Epithelial cell of proximal tubule (primary cell): ENCODE measurements at regions not wholly inside any gene's neighbourhood (a gene's known extent, or its start where the extent isn't known, plus 50 kb on each side); places are given as distances from the start of the nearest gene placed in this dataset.

Source experiments
- DNase-seq: peaks from one replicate; pipeline ENCODE4 v3.0.0-alpha.2; 2011; ENCODE audit warnings: low read depth
- H3K4me3 ChIP-seq: 2 replicates; pipeline ENCODE4 v1.5.1; 2011; ENCODE audit warnings: low read depth, mild to moderate bottlenecking, low read length
- TF ChIP-seq, protein P1 (sequence below): conservative IDR thresholded peaks from 2 replicates; pipeline ENCODE4 v1.5.1; 2012; ENCODE audit warnings: low read depth, mild to moderate bottlenecking, low read length

DNA sequence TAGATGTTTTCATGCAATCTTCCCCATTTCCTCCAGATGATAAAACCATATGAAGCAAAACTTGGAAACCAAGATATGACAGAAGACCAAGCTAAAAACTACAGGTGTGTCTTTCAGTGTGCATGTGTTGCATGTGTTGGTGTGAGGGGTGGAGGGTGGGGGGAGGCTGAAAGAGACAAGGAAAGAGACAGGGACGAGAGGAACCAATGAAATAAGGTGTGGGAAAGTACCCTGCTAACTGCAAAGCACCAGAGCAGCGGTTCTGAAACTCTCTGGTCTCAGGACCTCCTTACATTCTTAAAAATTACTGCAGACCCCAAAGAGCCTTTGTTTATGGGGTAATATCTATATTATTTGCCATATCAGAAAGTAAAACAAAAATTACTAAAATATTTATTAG is 87.4 kb upstream of the HIVEP3 start:
- TF ChIP-seq, protein P1, sequence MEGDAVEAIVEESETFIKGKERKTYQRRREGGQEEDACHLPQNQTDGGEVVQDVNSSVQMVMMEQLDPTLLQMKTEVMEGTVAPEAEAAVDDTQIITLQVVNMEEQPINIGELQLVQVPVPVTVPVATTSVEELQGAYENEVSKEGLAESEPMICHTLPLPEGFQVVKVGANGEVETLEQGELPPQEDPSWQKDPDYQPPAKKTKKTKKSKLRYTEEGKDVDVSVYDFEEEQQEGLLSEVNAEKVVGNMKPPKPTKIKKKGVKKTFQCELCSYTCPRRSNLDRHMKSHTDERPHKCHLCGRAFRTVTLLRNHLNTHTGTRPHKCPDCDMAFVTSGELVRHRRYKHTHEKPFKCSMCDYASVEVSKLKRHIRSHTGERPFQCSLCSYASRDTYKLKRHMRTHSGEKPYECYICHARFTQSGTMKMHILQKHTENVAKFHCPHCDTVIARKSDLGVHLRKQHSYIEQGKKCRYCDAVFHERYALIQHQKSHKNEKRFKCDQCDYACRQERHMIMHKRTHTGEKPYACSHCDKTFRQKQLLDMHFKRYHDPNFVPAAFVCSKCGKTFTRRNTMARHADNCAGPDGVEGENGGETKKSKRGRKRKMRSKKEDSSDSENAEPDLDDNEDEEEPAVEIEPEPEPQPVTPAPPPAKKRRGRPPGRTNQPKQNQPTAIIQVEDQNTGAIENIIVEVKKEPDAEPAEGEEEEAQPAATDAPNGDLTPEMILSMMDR: no peak
- no peak for DNase-seq
- no peak overlapping the region for H3K4me3 ChIP-seq

DNA sequence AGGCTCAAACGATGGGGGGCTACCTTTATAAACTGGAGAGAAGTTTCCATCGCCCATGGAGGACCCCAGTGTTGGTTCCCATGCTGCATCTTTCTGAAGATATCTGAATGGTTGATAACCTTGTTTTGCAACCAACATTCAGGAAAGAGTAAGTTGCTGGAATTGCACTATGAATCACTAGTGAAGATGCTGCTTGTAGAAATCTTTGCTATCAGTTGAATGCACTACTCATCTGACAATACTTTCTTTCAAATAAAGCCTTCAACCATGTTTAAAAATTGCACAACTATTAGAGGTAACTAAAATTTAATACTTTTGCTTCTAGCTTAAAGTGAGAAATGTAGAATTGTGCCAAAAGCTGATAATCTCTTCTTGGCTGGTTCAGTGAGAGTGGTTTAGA is 86.8 kb upstream of the HIVEP3 start:
- TF ChIP-seq, protein P1: no peak

DNA sequence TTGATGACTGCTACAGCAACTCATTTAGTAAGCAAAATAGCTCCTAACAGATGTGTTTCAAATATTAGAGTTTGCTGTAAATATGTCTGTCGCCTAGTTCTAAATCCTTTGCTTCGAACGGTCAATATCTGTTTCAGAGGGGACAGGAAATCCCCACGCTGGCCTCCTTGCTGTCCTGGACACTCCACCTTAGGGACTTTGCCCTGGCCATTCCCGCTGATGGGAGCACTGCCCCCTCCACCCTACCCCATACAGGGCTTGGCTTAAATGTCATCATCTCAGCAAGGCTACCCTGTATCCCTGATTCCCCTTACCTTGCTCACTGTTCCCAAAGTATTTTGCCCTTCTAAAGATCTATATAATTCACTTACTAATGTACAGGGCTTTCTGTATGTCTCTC is 86.1 kb upstream of the HIVEP3 start:
- TF ChIP-seq, protein P1: no peak
- DNase-seq: no peak
- H3K4me3 ChIP-seq: no peak overlapping the region

More for the DNA sequence above, 86.8 kb upstream of the HIVEP3 start:
- no peak overlapping the region for H3K4me3 ChIP-seq
- DNase-seq: no peak

DNA sequence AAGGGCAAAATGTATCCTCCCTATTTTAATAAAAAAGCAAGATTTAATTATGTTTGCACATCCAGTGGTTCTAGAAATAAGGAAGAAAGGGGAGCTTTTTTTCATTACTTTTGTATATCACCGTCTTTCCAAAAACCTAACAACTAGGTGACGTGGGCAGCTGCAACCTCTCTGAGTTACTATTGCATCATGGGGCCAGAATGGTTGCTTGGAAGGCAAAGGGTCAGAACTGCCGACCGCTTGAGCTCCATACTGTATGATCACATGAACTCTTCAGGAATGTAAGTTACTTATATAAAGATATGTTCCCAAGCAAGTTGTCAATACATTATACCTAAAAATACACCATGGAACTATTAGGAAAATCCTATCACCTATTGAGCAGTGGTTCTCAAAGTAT is 85.6 kb upstream of the HIVEP3 start:
- no peak for DNase-seq
- H3K4me3 ChIP-seq: no peak overlapping the region
- TF ChIP-seq, protein P1: no peak

DNA sequence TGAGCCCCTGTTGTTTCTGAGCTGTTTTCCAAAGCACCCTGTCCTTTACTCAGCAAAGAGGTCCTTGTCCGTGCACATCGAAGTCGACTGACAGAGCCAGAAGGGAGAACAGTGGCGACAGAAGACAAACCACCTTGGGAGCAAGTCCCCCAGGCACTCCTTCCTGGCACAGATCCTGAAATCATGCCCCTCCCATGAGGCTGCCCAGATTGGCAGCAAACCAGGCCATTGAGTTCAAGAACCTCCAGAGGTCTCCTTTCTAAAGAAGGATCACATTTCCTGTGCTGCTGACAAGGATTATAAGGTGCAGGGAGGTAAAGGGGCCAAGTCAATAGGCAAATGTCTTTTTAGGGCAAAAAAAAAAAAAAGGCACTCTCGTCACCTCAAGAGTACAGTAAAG is 84.7 kb upstream of the HIVEP3 start:
- DNase-seq: no peak
- H3K4me3 ChIP-seq: no peak overlapping the region
- TF ChIP-seq, protein P1: no peak

DNA sequence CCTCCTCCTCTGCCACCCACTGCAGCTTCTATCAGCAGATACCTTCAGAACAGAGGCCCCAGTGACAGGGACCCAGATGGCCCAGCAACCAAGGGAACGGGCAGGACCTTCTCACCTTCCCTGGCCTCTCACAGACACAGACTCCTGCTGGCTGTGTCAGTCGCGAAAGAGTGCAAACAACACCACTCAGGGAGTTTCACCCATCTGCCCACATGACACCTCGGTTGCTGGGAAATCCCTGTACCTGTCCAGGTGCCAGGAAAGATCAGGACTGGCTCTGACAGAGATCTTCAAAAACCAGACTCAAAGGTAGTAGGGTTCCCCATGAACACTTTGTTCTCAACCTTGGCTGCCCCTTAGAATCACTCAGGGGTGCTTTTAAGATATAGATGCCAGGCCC is 83.5 kb upstream of the HIVEP3 start:
- TF ChIP-seq, protein P1: no peak
- no peak for DNase-seq
- H3K4me3 ChIP-seq: no peak overlapping the region

DNA sequence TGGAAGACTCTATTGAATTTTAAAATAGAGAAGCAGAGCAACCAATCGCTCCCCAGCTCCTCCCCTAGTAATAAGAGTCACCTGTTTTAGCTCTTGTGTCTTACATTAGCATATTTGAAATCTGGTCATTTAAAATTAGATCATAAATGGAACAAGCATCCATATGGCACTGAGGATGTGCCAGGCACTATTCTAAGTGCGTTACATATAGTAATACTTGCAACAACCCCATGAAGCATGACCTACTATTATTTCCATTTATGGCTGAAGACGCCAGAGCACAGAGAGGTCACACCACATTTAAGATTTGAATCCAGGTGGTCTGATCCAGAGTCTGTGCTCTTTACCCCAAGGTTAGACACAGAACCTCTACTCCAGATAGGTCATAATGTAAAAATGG is 82.0 kb upstream of the HIVEP3 start:
- TF ChIP-seq, protein P1: no peak
- no peak overlapping the region for H3K4me3 ChIP-seq
- DNase-seq: no peak
